SU-DHL-6 (cell line): ENCODE measurements at regions not wholly inside any gene's neighbourhood (a gene's known extent, or its start where the extent isn't known, plus 50 kb on each side); places are given as distances from the start of the nearest gene placed in this dataset.

ENCODE experiments used
- H2AFZ ChIP-seq: fragments of 200-600 bp; sonication (generic); 2 replicates; pipeline ENCODE4 v1.6.1; 2014; ENCODE audit warnings: low read depth, mild to moderate bottlenecking, moderate library complexity, mixed read lengths, antibody characterized with exemption, low read length; ENCODE audit not compliant: severe bottlenecking
- H3F3A ChIP-seq: fragments of 200-600 bp; shearing (Covaris generic); 2 replicates; pipeline ENCODE4 v1.6.0; 2016; ENCODE audit warnings: antibody characterized with exemption, mild to moderate bottlenecking; ENCODE audit not compliant: insufficient read depth
- H3K27ac ChIP-seq: fragments of 200-600 bp; sonication (generic); 2 replicates; pipeline ENCODE4 v1.5.1; 2016; ENCODE audit warnings: low read depth, mild to moderate bottlenecking, low read length, moderate library complexity, mixed read lengths
- H3K27me3 ChIP-seq: fragments of 200-600 bp; sonication (generic), shearing (Covaris generic); 2 replicates; pipeline ENCODE4 v1.6.0; 2014; ENCODE audit warnings: mild to moderate bottlenecking, low read length
- H3K36me3 ChIP-seq: fragments of 200-600 bp; sonication (generic); 2 replicates; pipeline ENCODE4 v1.6.1; 2014; ENCODE audit warnings: mild to moderate bottlenecking, low read length, mixed read lengths
- H3K4me2 ChIP-seq: fragments of 300-600, 200-600 bp; shearing (Covaris generic), sonication (generic); 2 replicates; pipeline ENCODE4 v1.6.0; 2014; ENCODE audit warnings: low read length, low read depth, mild to moderate bottlenecking; ENCODE audit not compliant: poor library complexity, severe bottlenecking
- H3K4me3 ChIP-seq: fragments of 200-600 bp; sonication (generic); 2 replicates; pipeline ENCODE4 v1.5.1; 2014; ENCODE audit warnings: antibody characterized with exemption, low read length, mild to moderate bottlenecking, mixed read lengths; ENCODE audit not compliant: insufficient read depth, poor library complexity, severe bottlenecking
- H3K79me2 ChIP-seq: fragments of 200-600 bp; sonication (generic); 2 replicates; pipeline ENCODE4 v1.6.1; 2014; ENCODE audit warnings: mild to moderate bottlenecking, low read length, moderate library complexity; ENCODE audit not compliant: insufficient read depth
- H3K9ac ChIP-seq: fragments of 200-600 bp; sonication (generic); 2 replicates; pipeline ENCODE4 v1.7.0; 2014; ENCODE audit warnings: mild to moderate bottlenecking, low read length
- H3K9me2 ChIP-seq: fragments of 200-600 bp; sonication (generic); replicated peaks from 2 replicates; pipeline ENCODE4 v1.6.1; 2014; ENCODE audit warnings: low read length; ENCODE audit not compliant: insufficient read depth
- H3K9me3 ChIP-seq: fragments of 200-600 bp; sonication (generic); 2 replicates; pipeline ENCODE4 v1.6.1; 2014; ENCODE audit warnings: low read length, mixed read lengths; ENCODE audit not compliant: insufficient read depth
- H4K20me1 ChIP-seq: fragments of 200-600 bp; sonication (generic); 2 replicates; pipeline ENCODE4 v1.6.1; 2014; ENCODE audit warnings: low read depth, mild to moderate bottlenecking, antibody characterized with exemption, low read length, moderate library complexity, mixed read lengths
- EZH2phosphoT487 ChIP-seq: fragments of 200-600 bp; sonication (generic), shearing (Covaris generic); conservative IDR thresholded peaks from 2 replicates; pipeline ENCODE4 v1.6.1; 2018; ENCODE audit warnings: mild to moderate bottlenecking, antibody characterized with exemption, low read length, moderate library complexity, mixed read lengths
- TF ChIP-seq, protein P1 (sequence below): fragments of 200-600 bp; sonication (generic); IDR thresholded peaks from one replicate; pipeline ENCODE4 v1.5.1; 2017; ENCODE audit warnings: antibody characterized with exemption, mild to moderate bottlenecking, low read length, moderate library complexity; ENCODE audit not compliant: insufficient read depth, poor library complexity, severe bottlenecking

DNA sequence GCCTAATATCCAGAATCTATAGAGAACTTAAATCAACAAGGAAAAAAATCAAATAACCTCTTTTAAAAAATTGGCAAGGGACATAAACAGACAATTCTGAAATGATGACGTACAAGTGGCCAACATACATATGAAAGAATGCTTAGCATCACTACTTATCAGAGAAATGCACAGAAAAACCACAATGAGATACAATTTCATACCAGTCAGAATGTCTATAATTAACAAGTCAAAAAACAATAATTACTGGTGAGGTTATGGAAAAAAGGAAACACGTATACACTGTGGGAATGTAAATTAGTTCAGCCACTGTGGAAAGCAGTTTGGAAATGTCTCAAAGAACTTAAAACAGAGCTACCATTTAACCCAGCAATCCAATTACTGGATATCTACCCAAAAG is 1192.0 kb downstream of the CDH12 start:
- TF ChIP-seq EZH2phosphoT487, result no peak
- TF ChIP-seq, protein P1, sequence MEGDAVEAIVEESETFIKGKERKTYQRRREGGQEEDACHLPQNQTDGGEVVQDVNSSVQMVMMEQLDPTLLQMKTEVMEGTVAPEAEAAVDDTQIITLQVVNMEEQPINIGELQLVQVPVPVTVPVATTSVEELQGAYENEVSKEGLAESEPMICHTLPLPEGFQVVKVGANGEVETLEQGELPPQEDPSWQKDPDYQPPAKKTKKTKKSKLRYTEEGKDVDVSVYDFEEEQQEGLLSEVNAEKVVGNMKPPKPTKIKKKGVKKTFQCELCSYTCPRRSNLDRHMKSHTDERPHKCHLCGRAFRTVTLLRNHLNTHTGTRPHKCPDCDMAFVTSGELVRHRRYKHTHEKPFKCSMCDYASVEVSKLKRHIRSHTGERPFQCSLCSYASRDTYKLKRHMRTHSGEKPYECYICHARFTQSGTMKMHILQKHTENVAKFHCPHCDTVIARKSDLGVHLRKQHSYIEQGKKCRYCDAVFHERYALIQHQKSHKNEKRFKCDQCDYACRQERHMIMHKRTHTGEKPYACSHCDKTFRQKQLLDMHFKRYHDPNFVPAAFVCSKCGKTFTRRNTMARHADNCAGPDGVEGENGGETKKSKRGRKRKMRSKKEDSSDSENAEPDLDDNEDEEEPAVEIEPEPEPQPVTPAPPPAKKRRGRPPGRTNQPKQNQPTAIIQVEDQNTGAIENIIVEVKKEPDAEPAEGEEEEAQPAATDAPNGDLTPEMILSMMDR, result no peak
- Histone ChIP-seq H3K36me3 (no peaks in the 10 kb centered on the region), H3K79me2 (no peaks in the 10 kb centered on the region), H3K4me2 (no peak overlapping the region), H3K27ac (no peak overlapping the region), H3K9me2 (no peaks in the 10 kb centered on the region), H3F3A (no peaks in the 10 kb centered on the region), H3K9ac (no peak overlapping the region), H3K9me3 (peaks cover 6% of the 10 kb centered on the region; the same call in 1 of the 2 replicates), H3K27me3 (no peaks in the 10 kb centered on the region), H4K20me1 (no peaks in the 10 kb centered on the region), H2AFZ (no peak overlapping the region), H3K4me3 (no peak overlapping the region)

DNA sequence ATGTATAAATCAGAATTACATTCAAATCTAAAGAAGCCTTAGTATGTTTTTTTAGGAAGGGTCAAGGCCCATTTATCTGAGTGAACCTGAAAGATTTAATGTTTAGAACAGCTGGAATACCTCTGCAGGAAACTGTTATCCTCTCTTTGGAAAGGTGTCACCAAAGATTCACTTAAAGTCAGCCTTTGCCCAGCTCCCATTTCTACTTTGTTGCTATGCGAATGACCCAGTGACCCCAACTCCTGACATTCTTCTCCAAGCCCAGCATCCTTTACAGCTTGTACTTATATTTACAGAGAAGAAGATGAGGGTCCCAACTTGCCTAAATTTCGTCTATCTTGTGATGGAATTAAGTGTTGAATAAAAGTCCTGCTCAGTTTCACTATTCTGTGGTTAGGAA is 1198.6 kb downstream of the CDH12 start:
- Histone ChIP-seq H3K9ac (no peak overlapping the region), H3K79me2 (no peaks in the 10 kb centered on the region), H3K36me3 (no peaks in the 10 kb centered on the region), H3K4me2 (no peak overlapping the region), H3F3A (no peaks in the 10 kb centered on the region), H3K27me3 (no peaks in the 10 kb centered on the region), H4K20me1 (no peaks in the 10 kb centered on the region), H2AFZ (no peak overlapping the region), H3K4me3 (no peak overlapping the region), H3K9me2 (no peaks in the 10 kb centered on the region), H3K9me3 (no peaks in the 10 kb centered on the region), H3K27ac (no peak overlapping the region)
- TF ChIP-seq, protein P1, result no peak
- TF ChIP-seq EZH2phosphoT487, result no peak

DNA sequence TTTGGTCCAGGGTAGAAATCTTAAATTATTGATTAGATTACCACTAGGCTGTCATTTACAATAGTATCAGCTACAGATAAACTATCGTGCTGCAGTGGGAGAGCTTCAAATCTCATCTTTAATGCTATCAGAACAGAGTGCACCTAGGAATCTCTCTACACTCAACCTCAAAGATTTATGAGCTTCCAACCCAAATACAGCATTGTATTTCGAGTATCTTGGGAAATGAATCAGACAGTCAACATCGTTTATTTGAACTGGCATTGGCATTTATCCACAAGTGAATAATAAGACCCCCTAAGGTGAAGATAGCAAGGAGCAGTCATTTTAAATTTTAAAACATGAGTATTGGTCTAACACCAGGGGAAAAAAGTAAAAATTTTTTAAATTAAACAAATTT is 1203.2 kb downstream of the CDH12 start:
- no peaks in the 10 kb centered on the region for H3K9me2 ChIP-seq
- no peak overlapping the region for H3K4me2 ChIP-seq
- no peaks in the 10 kb centered on the region for H3F3A ChIP-seq
- H3K9me3 ChIP-seq, result no peaks in the 10 kb centered on the region
- H3K9ac ChIP-seq, result no peak overlapping the region
- H3K4me3 ChIP-seq, result no peak overlapping the region
- TF ChIP-seq, protein P1, result no peak
- no peak for TF ChIP-seq EZH2phosphoT487
- H3K36me3 ChIP-seq, result no peaks in the 10 kb centered on the region
- H3K79me2 ChIP-seq, result no peaks in the 10 kb centered on the region
- H4K20me1 ChIP-seq, result no peaks in the 10 kb centered on the region
- no peaks in the 10 kb centered on the region for H3K27me3 ChIP-seq
- no peak overlapping the region for H3K27ac ChIP-seq
- H2AFZ ChIP-seq, result no peak overlapping the region

DNA sequence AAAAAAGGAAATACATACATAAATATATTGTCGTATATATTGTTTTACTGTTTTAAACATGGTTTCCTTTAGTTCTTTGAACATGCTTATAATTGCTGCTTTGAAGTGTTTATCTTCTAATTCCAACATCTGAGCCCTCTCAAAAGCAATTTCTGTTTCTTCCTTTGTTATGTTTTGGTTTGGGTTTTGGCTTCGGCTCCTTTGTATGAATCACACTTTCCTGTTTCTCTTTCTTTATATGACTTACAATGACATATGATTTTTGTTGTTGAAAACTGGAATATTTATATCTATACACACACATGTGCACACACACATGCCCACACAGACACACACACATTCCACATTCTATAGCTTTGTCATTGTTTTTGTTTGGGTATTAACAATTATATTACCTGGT is 1206.7 kb downstream of the CDH12 start:
- no peak overlapping the region for H3K9ac ChIP-seq
- H3F3A ChIP-seq, result no peaks in the 10 kb centered on the region
- no peaks in the 10 kb centered on the region for H4K20me1 ChIP-seq
- no peak overlapping the region for H3K27ac ChIP-seq
- no peaks in the 10 kb centered on the region for H3K9me3 ChIP-seq
- no peak overlapping the region for H3K4me2 ChIP-seq
- no peak overlapping the region for H2AFZ ChIP-seq
- no peaks in the 10 kb centered on the region for H3K79me2 ChIP-seq
- no peaks in the 10 kb centered on the region for H3K9me2 ChIP-seq
- H3K36me3 ChIP-seq, result no peaks in the 10 kb centered on the region
- H3K4me3 ChIP-seq, result no peak overlapping the region
- TF ChIP-seq, protein P1, result no peak
- TF ChIP-seq EZH2phosphoT487, result no peak
- H3K27me3 ChIP-seq, result no peaks in the 10 kb centered on the region
